GDM1 (cell line): ENCODE measurements at regions not wholly inside any gene's neighbourhood (a gene's known extent, or its start where the extent isn't known, plus 50 kb on each side); places are given as distances from the start of the nearest gene placed in this dataset.

Experiments
- DNase-seq: peaks from one replicate; lab custom pipeline; 2025; lab: John Stamatoyannopoulos, UW

GRCh38 chr3:177673112-177673914 lies 476.0 kb upstream of the TBL1XR1 start:
- peak; percentile 66 for DNase-seq

- DNase-seq = no peak
Measured at GRCh38 chr3:177674186-177674585, 476.9 kb upstream of the TBL1XR1 start.

GRCh38 chr3:177676148-177676547 lies 478.9 kb upstream of the TBL1XR1 start:
- no peak for DNase-seq

- no peak for DNase-seq
Measured at GRCh38 chr3:177676947-177677587, 479.8 kb upstream of the TBL1XR1 start.

GRCh38 chr3:177679568-177680471 lies 482.5 kb upstream of the TBL1XR1 start:
- peak; percentile 56 for DNase-seq

- DNase-seq = no peak
Measured at GRCh38 chr3:177680472-177680821, 483.2 kb upstream of the TBL1XR1 start.

- DNase-seq = no peak
Measured at GRCh38 chr3:177681156-177681555, 483.9 kb upstream of the TBL1XR1 start.

GRCh38 chr3:177681852-177682251 lies 484.6 kb upstream of the TBL1XR1 start:
- no peak for DNase-seq

- no peak for DNase-seq
Measured at GRCh38 chr3:177683586-177683985, 486.3 kb upstream of the TBL1XR1 start.

- DNase-seq = no peak
Measured at GRCh38 chr3:177686671-177687070, 489.4 kb upstream of the TBL1XR1 start.

GRCh38 chr3:177687291-177687690 lies 490.0 kb upstream of the TBL1XR1 start:
- no peak for DNase-seq

GRCh38 chr3:177688152-177688551 lies 490.9 kb upstream of the TBL1XR1 start:
- DNase-seq = no peak

- no peak for DNase-seq
Measured at GRCh38 chr3:177689077-177689476, 491.8 kb upstream of the TBL1XR1 start.

- DNase-seq = no peak
Measured at GRCh38 chr3:177689869-177690268, 492.6 kb upstream of the TBL1XR1 start.

GRCh38 chr3:177690306-177690705 lies 493.0 kb upstream of the TBL1XR1 start:
- no peak for DNase-seq

- no peak for DNase-seq
Measured at GRCh38 chr3:177692304-177692975, 495.2 kb upstream of the TBL1XR1 start.

GRCh38 chr3:177693616-177694264 lies 496.5 kb upstream of the TBL1XR1 start:
- no peak for DNase-seq

- DNase-seq = peak; percentile 57
Measured at GRCh38 chr3:177694316-177694715, 497.0 kb upstream of the TBL1XR1 start.

- DNase-seq = no peak
Measured at GRCh38 chr3:177694951-177695350, 497.7 kb upstream of the TBL1XR1 start.

- no peak for DNase-seq
Measured at GRCh38 chr3:177700117-177700516, 502.8 kb upstream of the TBL1XR1 start.

- DNase-seq = no peak
Measured at GRCh38 chr3:177703788-177704187, 506.5 kb upstream of the TBL1XR1 start.
